Activated CD8-positive, alpha-beta memory T cell treated with anti-CD3 and anti-CD28 coated beads for 1 hour (primary cell): ENCODE measurements at regions not wholly inside any gene's neighbourhood (a gene's known extent, or its start where the extent isn't known, plus 50 kb on each side); places are given as distances from the start of the nearest gene placed in this dataset.
"Not testable (repeated sequence)": the region's sequence is repeated elsewhere in the genome, so short reads cannot be mapped to it uniquely, and the experiment has no call there.

ENCODE experiments used
- DNase-seq, 2 donors: peaks; one replicate each; pipeline ENCODE4 v3.0.0-alpha.2; 2020; ENCODE audit warnings: low read depth in 1 of 2; ENCODE audit errors: extremely low read depth in 1 of 2

DNA sequence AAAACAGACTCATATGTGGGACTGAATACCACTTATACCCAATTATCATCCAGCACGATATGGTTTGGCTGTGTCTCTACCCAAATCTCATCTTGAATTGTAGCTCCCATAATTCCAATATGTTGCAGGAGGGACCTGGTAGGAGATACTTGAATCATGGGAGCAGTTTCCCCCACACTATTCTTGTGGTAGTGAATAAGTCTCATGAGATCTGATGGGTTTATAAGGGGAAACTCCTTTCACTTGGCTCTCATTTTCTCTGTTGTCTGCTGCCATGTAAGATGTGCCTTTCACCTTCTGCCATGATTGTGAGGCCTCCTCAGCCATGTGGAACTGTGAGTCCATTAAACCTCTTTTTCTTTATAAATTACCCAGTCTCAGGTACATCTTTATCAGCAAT lies 91.9 kb upstream of the FNDC3A start:
- DNase-seq, result not testable (repeated sequence)

DNA sequence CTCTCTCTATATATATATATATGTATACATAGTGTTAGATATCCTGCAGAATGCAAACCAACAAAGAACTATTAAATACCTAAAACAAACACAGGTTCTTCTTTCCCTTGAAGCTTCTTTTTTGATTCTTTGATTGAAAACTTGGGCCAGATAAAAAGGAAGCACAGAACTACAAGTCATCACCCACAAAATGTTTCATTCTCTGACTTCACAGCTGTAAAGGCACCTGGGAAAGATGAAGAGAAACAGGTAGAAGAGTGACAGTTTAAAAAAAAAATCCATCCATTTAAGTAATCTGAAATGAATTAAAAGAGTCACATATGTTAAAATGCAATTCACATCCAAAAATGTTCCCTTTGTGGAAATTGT lies 90.7 kb upstream of the FNDC3A start:
- no peak for DNase-seq

DNA sequence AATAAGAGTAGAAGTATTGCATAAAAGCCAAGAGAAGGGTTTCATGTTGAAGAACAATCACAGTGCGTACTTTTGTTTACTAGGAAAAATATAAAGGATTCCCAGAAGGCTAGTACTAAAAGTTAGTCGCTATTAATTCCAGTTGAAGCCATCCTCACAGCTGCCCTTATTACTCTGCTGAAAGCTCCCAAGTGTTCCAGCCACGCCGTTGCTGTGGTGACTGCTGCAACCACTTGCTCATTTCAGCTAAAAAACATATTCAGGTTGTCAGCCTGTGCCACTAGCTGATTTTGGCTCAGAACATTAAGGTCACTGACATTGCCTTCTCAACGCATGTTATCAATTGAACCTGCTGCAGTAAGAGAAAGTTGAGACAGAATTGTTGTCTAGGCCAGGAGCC lies 87.1 kb upstream of the FNDC3A start:
- no peak for DNase-seq

DNA sequence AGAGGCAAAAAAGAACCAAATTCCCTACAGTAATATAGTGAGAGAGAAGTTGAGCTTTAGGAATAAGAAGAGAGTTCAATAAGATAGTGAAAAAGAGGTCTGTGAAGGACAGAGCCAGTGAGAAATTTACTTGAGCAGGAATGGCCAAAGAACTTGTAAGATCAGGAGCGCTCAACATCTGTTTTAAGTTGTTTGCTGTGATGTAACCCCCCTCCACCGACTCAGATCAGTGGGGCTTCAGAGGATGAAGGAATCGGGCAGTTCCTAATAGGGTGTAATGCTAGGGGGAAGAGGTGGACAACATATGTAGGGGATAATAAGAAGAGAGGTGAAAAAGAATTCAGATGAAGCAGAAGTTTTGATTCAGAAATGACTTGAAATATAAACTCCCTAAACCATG lies 85.3 kb upstream of the FNDC3A start:
- no peak for DNase-seq

DNA sequence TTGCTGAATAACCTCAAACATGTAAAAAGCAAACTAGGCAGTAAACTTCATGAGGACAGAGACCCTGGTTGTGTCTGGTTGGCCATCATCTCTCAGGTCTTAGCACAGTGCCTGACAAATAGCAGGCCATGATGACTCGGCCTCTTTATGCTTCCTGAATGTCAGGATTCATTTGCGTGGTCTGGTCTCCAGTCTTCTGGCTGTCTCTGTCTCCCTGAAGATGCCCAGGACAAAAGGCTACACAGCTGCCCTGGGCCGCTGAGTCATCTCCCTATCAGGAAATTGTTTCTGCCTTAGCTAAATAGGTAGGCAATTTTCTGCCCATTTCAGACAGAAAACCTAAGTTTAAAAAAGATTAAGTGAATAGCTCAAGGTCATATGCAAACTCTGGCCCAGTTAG lies 84.1 kb upstream of the FNDC3A start:
- DNase-seq, result no peak

DNA sequence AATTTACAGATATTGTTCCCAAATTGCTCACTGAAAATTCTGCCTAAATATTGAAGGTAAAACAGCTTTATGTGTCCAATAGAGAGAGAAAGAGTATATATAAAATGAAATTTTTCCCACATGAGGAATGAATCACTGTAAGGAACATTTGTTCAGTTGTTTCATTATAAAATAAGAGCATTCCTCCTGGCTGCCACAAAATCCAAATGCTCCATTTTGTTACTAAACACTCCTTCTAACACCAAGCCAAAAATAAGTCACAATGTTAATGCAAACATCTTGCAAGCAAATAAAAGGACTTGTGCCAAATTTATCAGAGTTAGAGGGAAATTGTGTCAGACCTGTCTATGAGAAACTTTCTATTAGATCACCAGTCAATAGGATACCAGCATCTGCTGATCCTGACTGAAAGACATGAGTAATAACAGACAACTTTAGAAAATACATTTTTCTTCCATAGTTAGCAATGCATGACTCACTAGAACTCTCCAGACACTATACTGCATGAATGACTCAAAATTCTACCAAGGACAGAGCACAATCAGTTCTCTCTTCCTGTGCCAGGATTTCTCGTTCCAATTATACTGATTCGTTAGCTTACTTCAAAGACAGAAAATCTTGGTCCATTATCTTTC lies 83.5 kb upstream of the FNDC3A start:
- DNase-seq, result no peak

DNA sequence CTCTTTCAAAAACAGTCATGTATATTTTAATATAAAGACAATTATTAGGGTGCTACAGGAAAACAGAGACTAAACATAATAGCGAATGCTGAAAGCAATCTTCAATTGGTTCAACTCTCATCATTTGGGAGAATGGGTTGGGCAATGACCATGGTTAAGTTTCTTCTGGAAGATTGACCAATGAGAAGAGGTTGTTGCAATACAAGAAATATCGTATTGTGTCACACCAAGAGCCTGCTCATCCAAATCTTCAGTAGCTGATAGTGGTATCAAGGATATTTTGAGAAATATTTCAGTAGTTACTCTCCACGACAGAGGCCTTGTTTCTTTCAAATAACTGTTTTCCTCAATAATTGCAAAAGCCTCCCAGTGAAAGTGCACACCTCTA lies 83.0 kb upstream of the FNDC3A start:
- no peak for DNase-seq

DNA sequence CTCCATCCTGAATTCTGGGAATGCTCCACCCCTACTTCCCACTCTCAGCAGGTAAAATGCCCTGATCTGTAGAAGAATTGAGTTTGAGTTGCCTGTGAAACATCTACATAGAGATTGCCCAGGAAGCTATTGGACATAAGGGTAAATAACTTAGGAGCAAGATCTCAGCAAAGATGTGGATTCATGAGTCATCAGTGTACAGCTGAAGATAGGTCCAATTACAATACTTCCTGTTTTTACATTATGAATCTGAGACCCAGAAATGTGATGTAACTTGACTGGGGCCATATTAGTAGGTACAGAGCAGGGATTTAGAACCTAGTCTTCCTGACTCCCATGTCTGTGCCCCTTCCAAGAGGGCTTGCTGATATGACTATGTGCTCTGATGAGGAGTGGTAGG lies 79.4 kb upstream of the FNDC3A start:
- DNase-seq, result no peak

DNA sequence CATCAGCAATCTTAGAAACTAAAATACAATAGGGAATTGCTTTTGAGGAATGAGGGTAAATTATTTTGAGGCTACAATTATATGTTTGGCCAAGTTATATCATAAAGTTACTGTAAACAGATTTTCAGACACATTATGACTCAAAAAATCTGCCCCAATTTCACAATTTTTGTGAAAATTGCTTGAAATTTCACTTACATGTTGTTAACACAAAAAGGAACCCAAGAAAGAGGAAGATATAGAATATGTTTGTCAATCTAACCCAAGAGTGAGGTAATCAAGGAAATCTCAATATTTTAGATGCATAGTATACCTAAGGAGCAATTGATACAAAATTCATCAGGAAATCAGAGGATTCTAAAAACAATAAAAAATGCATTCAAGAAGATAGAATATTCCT lies 73.9 kb upstream of the FNDC3A start:
- no peak for DNase-seq

DNA sequence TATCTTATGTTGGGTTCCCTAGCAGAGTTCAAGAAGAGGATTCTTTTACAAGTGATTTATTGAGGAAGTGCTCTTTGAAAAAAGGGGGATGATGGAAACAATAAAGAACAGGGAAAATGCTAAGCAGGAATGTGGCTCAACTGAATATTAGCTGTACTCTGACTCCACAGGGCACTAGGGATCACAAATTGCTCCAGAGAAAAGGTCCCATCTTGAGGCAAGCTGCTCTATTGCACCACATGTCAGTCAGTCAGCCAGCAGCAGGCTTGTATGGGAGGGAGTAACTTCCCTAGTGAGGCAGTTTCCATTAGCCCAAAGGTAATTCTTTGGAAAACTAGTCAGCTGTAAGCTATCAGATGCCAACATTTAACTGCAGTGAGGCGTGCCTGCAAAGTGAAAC lies 73.3 kb upstream of the FNDC3A start:
- no peak for DNase-seq

DNA sequence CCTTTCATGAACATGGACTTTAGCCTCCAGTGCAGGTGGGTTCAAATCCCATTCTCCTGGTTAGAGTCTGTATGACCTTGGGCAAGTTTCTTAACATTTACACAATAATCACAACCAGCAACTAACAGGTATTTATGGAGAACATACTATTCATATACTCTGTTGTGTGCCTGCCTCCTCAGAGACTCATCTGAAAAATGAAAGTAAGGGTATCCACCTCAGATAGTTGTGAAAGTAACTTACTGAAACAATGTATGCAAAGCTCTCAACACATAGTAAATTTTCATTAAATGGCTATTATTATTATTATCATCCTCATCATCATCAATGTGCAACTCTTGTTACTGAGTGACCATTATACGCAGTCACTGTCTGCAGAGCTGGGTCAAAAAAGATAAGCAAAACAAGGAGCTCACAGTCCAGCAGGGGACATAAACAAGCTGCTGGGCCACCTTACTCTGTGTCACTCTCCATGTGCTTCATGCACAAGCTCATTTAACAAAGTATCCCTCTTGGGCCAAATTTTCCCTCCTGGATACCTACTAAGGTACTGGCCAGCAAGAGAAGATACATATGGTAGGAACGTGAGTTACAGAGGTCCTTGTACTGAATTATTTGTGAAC lies 70.9 kb upstream of the FNDC3A start:
- DNase-seq, result no peak

DNA sequence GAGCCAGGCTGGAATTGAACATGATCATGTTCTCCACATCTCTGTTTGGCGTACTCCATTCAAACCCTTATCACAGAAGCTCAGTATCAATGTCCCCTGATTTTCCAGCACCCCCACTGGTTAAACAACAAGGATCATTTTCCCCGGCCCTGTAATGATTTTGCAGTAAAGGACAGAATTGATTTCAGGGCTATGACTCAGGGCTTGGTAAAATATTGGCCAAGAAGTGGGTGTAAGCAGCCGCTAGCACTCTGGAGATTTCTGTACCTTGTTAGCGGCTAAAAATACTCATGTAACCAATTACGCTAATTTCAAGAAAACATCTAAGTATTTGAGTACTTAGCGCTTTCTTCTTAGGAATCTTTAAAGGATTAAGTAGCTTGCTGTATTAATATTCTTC lies 69.5 kb upstream of the FNDC3A start:
- DNase-seq, result no peak

DNA sequence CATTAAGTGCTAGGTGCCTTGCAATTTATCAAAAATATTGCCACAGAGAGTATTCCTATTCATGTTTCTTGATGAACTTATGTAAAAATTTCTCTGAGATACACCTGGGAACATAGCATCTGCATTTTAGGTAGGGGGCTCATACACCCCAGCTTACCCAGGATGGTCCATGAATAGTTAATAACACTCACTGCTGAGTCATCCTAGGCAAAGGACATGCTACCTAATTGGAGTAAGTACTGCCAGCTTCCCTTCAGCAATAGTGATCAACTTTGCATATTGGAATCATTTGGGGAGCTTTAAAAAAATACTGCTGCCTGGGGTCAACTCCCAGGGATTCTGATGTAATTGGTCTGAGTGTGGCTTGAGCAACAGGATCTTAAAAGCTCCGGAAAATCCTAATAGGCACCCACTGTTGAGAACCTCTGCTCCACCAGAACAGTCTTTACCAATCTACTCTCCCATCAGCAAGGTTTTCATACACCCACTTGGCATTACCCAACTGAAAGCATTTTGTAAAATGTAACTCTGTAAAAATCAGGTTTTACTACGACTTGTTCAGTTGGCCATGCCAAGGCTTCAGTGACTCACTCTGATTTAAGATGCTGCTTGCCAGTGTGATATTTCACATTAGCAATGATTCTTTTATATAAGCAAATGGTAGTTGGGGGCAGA lies 67.2 kb upstream of the FNDC3A start:
- no peak for DNase-seq

DNA sequence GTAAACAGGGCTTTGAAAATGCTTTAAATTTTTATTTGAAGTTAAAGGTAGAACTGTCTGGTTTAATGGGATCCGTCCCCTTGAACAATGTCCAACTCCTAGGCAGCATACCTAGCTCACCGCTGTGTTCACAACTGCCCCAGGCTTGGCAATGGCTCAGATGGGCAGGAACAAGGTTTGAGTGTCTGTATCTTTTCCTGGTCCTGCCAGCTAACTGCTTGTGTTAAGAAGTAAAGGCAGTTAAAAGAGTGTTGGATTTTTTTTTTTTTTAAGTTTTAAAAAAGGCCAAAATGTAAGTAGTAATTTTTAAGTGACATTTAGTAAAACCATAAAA lies 66.7 kb upstream of the FNDC3A start:
- no peak for DNase-seq

DNA sequence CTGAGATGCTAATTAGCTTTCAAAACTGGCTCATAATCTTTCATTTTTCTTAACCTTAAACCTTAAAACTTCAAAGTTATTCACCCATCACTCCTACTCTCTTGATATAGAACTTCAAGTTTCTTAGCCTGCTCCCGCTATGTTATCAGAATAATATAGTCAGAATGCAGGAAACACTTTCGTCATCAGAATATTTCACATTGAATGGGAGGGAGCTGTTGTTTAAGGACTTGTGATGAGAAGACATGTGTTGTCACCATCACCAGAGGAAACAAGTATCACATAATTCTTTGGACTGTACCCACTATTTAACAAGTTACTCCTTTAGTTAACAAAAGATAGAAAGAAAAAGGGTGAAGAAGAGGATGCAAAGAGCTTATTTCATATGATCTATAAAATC lies 65.0 kb upstream of the FNDC3A start:
- no peak for DNase-seq

DNA sequence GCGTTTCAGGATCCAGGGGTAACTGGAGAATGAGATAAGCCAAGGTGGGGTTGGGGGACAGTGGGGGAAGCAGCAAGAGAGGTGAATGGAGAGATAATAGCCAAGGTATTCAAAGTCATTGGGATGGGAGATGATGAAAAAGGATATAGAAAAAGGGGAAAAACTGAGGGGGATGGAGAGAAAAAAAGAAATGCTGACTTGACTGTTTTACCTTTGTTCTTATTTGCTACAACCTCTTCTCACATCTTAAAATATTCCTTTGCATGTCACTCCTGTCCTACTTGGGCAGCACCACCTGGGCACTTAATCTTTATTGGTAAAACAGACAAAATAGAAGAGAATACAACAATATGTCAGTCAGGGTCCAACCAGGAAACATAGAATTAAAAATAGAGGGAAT lies 56.0 kb upstream of the FNDC3A start:
- DNase-seq, result no peak

DNA sequence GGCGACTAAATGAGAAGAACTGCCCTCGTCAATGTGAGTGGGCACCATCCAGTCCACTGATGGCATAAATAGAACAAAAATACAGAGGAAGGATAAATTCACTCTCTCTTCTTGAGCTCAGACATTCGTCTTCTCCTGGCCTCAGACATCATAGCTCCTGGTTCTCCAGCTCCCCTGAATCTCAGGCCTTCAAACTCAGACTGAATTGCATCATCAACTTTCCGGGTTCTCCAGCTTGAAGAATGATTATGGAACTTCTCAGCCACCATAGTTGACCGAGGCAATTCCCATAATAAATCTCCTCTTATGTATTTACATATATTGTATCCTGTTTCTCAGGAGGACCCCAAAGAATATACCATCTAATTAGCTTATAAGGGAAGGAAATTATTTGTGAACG lies 55.0 kb upstream of the FNDC3A start:
- DNase-seq, result no peak

DNA sequence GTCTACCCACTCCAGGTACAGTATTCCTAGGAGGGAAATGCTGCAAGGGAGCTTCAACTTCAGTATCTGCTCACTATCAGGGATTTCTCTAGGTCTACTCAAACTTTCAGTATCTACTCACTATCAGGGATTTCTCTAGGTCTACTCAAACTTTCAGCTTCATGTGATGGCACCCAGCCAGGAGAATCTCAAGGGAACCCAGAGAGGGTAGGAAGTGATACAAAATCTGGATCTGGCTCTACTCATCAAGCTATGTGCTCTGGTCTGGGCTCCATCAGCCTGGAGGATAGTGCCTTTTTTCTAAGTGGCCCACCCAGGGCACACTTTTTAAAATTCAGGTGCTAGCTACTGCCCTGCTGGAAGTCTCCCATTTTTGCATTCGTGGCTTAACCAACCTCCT lies 52.3 kb upstream of the FNDC3A start:
- DNase-seq, result no peak

DNA sequence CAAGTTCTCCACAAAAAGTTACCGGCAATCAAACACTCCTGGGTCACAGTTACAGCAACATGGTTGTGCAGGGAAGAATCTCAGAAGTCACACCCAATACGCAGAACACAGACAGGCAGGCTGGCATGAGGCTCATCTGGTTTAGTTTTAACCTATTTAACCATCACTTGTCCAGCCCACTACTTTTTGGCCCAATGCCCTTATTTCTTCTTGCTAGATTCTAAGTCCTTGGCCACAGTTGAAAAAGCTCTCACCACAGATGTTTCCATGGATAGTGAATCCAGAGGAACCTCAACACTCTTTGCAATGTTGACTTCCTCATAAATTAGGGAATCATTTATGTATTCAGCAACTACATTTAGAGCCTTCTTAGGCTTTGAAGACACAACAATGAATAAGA lies 50.7 kb upstream of the FNDC3A start:
- DNase-seq, result no peak
